Neural progenitor cell (in vitro differentiated cells): ENCODE measurements at regions not wholly inside any gene's neighbourhood (a gene's known extent, or its start where the extent isn't known, plus 50 kb on each side); places are given as distances from the start of the nearest gene placed in this dataset.

Source experiments
- EZH2 ChIP-seq: fragments of 200-600 bp; sonication (generic); IDR thresholded peaks from 2 replicates; pipeline ENCODE4 v1.6.1; 2017; ENCODE audit warnings: antibody characterized with exemption, mild to moderate bottlenecking, moderate library complexity
- TF ChIP-seq, protein P1 (sequence below): fragments of 200-600 bp; sonication (generic); IDR thresholded peaks from 2 replicates; pipeline ENCODE4 v1.5.1; 2017; ENCODE audit warnings: antibody characterized with exemption, mild to moderate bottlenecking

- TF ChIP-seq EZH2 = no peak
- TF ChIP-seq, protein P1, sequence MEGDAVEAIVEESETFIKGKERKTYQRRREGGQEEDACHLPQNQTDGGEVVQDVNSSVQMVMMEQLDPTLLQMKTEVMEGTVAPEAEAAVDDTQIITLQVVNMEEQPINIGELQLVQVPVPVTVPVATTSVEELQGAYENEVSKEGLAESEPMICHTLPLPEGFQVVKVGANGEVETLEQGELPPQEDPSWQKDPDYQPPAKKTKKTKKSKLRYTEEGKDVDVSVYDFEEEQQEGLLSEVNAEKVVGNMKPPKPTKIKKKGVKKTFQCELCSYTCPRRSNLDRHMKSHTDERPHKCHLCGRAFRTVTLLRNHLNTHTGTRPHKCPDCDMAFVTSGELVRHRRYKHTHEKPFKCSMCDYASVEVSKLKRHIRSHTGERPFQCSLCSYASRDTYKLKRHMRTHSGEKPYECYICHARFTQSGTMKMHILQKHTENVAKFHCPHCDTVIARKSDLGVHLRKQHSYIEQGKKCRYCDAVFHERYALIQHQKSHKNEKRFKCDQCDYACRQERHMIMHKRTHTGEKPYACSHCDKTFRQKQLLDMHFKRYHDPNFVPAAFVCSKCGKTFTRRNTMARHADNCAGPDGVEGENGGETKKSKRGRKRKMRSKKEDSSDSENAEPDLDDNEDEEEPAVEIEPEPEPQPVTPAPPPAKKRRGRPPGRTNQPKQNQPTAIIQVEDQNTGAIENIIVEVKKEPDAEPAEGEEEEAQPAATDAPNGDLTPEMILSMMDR = no peak
Measured at GRCh38 chr11:128262463-128263345, 324.7 kb downstream of the ETS1 start.
